Activated CD4-positive, alpha-beta T cell treated with anti-CD3 and anti-CD28 coated beads, Interleukin-2, Interleukin-4, amounts not matched to agents 100 ng/mL and 50 ng/mL, durations not matched to agents 16 hours and 8 hours (primary cell): ENCODE measurements at regions not wholly inside any gene's neighbourhood (a gene's known extent, or its start where the extent isn't known, plus 50 kb on each side); places are given as distances from the start of the nearest gene placed in this dataset.

Source experiments
- DNase-seq: peaks from one replicate; pipeline ENCODE4 v3.0.0-alpha.2; 2020; ENCODE audit warnings: low spot score

- DNase-seq = no peak
These were observed 83.2 kb upstream of the EYA2 start for GRCh38 chr20:46811224-46812084.

DNA sequence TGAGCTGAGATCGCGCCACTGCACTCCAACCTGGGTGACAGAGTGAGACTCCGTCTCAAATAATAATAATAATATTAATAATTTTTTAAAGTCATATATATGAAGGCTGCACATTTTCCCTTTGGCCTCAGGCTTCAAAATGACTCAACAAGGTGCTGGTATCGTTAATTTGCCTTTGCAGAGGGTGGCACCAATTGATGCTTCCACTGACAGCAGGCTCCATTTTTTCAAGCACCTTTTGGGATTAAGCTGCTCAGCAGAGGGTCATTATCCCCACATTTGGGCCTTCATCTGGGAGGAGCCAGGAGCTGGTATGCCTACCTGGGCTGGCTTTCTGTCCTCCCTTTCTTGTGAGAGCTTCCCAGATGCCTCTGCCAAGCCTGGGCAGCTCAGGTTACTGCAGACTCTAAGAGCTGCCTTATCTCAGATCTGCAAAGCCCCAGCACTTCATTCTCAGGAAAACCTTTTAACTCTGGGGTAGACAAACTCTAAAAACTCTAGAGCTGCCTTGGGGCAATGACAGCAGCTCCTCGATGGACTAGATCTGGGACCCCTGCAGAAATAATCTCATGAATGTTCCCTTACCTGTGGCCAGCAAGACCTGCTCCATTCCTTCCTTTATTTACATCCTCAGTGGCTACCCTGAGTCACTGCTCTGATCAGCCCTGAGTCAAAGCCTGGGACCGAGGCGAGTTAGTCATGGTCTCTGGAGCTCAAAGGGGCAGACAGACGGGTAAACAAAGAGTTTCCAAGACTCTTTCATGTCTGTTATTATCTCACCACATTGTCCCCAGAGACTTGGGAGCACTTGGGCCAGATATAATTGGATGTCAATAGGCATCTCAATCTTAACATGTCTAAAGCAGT lies 80.0 kb upstream of the EYA2 start:
- no peak for DNase-seq

DNA sequence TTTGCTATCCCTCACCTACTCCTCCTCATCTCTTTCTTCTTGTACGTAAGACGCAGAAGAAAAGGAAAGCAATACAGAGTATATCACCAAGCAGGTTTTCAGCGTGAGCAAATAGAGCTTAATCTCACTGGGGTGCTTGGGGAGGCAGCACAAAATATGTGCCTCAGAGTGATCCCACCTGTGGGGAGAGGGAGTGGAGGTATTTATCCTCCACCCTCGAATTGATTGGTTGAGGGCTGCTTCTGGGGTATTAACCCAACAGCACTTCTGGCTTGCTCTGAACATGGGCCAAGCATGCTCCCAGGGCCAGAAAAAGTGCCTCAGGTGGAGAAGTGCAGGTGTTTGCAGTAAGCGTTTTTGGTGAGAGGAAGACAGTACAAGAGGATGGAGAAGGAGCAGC lies 78.5 kb upstream of the EYA2 start:
- DNase-seq = no peak

- no peak for DNase-seq
These were observed 77.6 kb upstream of the EYA2 start for GRCh38 chr20:46816886-46817638.

DNA sequence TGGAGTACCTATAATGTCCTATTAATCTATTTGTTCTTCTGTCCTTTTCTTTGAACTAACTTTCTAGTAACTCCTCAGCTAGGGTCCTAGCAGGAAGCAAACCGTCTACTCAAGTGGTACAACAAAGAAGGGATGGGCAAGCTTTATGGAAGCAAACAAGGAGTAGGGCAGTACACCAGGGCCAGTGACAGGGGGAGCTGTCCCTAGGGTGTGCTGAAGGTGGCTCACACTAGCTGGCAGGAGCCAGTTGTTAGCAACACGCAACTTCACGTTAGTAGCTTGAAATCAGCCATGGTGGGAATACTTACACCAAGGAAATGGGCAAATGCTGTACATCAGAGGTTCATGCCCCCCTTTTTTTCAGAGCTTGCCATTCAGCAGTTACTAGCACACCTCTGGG lies 74.0 kb upstream of the EYA2 start:
- DNase-seq = no peak

DNA sequence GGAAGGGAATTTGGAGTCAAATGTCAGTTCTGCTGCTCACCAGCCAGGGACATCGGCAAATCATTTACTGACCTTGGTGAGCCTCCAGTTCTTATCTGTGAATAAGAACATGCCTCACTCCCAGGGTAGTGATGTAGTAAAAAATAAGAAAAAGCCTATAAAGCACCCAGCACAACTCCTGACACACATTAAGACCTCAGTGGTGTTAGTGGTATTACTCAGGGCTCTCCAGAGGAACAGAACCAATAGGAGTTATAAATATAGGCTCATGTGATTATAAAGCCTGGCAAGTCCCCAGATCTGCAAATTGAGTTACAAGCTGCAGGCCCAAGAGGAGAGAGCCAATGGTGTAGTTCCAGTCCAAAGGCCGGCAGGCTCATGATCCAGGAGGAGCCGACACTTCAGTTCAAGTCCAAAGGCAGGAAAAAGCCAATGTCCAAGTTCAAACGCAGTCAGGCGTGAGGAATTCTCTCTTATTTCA lies 71.3 kb upstream of the EYA2 start:
- no peak for DNase-seq

DNA sequence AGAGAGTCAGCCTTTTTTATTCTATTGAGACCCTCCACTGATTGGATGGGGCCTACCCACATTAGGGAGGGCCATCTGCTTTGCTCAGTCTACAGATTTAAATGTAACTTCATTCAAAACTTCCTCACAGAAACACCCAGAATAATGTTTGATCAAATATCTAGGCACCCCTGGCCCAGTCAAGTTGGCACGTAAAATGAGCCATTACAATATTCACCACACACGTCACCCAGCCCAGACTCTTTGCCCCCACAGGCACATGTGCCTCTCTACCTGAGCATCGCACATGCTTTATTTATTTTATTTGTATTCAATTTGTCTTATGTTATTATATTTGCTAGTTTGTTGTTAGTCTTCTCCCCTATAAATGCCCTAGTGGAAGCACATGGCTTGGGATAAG lies 70.9 kb upstream of the EYA2 start:
- DNase-seq = no peak

GRCh38 chr20:46826343-46826984 lies 68.2 kb upstream of the EYA2 start:
- DNase-seq = no peak

DNA sequence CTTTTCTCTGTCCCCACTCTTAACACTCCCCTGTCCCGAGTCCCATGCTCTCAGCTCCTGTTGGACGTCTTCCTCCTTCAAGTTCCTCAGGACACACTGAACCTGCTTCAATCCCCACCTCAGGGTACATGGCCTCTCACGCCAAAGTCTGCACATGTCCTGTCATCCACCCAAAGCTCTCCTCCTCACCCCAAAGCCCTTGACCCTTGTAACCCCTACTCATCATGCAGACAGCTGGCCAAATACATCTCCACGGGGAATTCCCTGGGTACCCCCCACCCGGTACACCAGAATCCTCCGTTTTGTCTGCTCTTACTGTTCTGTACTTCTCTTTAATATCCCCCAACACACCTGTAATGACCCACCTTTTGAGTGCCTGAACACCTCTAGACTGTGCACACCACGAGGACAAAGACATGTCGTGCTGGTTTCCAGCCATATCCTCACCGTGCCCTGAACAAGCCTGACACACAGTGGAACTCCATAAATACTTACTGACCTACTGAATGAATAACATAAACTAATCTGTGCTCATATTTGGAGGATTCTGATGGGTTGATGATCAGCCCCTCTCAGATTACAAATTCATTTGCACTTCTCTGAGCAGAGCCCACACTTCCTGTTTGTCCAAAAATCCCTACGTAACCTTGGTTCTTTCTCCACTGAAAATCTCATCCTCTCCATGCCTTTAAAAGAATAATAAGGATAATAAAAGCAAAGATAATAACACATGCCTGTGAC lies 66.8 kb upstream of the EYA2 start:
- DNase-seq = no peak

DNA sequence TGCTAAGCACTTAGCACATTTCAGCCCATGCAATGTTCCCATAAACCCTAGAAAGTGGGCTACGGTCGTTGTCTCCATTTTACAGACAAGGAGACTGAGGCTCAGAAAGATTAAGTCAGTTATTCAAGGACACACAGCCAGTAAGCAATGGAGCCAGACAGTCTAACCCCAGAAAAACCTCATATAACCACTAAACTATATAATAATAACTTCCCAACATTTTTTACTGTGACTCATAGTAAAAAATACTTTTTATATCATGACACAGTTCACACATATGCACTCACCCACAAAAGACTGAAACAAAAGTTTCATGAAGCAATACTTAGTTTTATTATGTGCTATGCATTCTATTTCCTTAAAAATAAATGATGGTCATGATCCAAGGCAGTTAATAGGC lies 66.2 kb upstream of the EYA2 start:
- no peak for DNase-seq

DNA sequence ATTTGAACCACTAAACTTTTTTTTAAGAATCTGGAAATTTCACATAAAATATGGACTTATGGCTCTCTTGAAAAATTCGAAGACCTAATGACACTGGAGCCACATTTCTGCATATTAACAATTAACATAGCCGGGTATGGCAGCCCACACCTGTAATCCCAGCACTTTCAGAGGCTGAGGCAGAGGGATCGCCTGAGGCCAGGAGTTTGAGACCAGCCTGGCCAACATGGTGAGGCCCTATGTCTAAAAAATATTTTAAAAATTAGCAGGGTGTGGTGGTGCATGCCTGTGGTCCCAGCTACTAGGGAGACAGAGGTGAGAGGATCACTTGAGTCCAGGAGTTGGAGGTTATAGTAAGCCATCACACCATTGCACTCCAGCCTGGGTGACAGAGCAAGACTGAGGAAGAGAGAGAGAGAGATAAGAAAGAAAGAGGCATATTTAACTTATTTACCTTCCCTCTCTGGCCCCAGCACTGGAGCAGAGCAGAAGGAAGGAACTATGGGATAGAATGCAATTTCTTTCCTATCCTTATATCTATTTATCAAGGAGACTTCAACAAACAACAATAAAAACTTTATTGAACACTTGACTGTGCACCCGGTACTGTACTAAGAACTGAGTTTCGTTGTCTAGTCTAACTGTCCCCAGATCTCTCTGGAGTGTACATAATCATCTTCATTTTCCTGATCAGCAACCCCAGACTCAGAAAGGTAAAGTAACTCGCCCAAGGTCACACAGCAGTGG lies 63.6 kb upstream of the EYA2 start:
- DNase-seq = no peak

DNA sequence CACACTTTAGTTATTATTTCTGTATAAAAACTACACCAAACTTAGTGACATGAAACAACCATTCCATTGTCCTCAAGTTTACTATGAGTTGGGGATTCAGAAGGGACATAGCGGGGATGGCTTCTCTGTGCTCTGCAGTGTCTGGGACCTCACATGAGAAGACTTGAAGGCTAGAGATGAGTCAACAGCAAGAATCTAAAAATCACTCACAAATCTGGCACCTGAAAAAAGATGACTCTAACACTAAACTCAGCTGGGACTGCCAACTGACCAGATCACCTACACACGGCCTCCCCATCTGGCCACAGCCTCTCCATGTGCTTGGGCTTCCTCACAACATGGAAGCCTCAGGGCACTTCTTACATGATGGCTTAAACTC lies 63.0 kb upstream of the EYA2 start:
- peak; percentile 24 for DNase-seq

DNA sequence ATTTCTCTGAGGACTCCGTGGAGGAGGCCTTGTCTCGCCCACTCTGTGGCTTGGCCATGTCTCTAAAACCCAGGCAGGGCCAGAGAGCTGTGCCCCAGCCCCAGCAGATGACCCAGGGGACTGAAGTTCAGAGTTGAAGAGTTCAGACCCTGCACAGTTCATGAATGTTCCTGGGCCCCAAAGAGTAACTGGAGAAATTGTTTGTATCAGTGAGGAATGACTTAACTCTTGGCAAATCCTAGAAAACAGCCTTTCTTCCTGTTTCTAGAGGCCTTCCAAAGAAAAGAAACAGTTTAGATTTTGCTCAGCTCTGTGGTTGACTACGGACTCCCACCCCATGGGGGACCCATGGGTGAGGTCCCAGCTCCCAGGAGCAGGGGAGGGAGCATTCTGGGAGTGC lies 62.1 kb upstream of the EYA2 start:
- no peak for DNase-seq

- peak; percentile 40 for DNase-seq
These were observed 61.3 kb upstream of the EYA2 start for GRCh38 chr20:46833360-46833759.

- no peak for DNase-seq
These were observed 59.2 kb upstream of the EYA2 start for GRCh38 chr20:46835418-46835817.

DNA sequence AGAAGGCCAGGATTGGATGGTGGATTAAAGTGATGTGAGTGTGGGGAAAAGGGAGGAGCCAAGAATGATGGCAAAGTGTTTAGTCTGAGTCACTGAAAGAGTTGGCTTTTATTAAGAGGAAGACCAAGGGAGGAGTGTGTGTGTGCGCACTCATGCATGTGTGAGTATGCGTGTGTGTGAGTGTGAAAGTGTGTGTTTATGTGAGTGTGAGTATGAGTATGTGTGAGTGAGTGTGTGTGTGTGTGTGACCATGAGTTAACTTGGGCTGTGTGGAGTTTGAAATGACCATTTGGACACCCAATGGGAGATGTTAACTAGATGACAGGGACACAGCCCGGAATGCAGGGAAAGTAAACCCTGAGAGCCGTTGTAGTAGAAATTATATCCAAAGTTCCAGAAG lies 57.6 kb upstream of the EYA2 start:
- DNase-seq = no peak

DNA sequence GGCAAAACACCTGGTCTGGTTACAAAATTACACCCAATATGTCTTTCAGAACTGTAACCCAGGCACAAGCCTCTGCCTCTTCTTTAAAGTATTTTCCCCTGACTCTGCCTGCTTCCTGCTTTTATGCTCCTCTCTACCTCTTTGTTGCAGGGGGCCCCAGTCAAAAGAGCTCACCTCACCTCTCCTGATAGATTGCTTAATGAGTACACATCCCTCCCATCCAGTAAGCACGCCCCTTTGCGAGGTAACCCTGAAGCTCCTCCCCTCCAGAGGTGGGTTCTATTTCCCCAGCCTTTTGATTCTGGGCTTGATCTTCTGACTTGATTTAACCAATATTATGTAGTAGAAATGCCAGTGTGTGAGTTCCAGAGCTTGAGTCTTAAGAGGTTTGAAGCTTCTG lies 56.6 kb upstream of the EYA2 start:
- no peak for DNase-seq

GRCh38 chr20:46840054-46840729 lies 54.5 kb upstream of the EYA2 start:
- no peak for DNase-seq
